GM10266 (cell line): ENCODE measurements at regions not wholly inside any gene's neighbourhood (a gene's known extent, or its start where the extent isn't known, plus 50 kb on each side); places are given as distances from the start of the nearest gene placed in this dataset.
A peak's percentile ranks its signal among the peaks of the same experiment; 100 is the strongest.

Experiments
- DNase-seq: peaks from one replicate; pipeline ENCODE4 v3.0.0; 2012; ENCODE audit errors: extremely low spot score
- TF ChIP-seq, protein P1 (sequence below): IDR thresholded peaks from 2 replicates; pipeline ENCODE4 v1.5.1; 2012; ENCODE audit warnings: mild to moderate bottlenecking, low read depth; ENCODE audit not compliant: control insufficient read depth, insufficient read depth; ENCODE audit errors: missing control alignments

DNA sequence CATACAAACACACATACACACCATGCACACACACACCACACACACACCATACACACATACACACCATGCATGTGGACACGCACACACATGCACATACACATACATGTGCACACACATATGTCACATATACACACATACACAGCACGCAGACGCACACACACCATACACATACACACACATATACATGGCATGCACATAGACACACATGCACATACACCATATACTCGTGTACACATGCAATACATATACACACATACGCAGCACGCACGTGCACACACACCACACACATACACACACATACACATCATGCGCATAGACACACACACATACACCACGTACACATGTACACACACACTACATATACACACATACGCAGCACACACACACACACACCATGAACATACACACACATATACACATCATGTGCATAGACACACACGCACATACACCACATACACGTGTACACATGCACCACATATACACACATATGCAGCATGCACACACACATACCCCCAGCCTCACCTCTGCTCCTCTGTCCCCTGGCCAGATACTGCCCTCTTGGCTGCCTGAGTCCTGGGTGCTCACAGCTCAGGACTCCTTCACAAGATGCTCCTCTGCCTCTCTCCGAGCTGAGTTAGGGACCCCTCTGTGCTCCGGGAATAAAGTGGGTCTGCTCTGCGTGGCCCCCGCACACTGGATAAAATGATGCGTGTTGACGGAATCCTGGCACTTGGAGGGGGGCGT, 70.9 kb upstream of the ARHGEF7 start:
- DNase-seq = no peak
- TF ChIP-seq, protein P1, sequence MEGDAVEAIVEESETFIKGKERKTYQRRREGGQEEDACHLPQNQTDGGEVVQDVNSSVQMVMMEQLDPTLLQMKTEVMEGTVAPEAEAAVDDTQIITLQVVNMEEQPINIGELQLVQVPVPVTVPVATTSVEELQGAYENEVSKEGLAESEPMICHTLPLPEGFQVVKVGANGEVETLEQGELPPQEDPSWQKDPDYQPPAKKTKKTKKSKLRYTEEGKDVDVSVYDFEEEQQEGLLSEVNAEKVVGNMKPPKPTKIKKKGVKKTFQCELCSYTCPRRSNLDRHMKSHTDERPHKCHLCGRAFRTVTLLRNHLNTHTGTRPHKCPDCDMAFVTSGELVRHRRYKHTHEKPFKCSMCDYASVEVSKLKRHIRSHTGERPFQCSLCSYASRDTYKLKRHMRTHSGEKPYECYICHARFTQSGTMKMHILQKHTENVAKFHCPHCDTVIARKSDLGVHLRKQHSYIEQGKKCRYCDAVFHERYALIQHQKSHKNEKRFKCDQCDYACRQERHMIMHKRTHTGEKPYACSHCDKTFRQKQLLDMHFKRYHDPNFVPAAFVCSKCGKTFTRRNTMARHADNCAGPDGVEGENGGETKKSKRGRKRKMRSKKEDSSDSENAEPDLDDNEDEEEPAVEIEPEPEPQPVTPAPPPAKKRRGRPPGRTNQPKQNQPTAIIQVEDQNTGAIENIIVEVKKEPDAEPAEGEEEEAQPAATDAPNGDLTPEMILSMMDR = no peak

GRCh38 chr13:111043575-111043982, 71.5 kb upstream of the ARHGEF7 start:
- peak; percentile 32 for DNase-seq
- TF ChIP-seq, protein P1 = no peak

DNA sequence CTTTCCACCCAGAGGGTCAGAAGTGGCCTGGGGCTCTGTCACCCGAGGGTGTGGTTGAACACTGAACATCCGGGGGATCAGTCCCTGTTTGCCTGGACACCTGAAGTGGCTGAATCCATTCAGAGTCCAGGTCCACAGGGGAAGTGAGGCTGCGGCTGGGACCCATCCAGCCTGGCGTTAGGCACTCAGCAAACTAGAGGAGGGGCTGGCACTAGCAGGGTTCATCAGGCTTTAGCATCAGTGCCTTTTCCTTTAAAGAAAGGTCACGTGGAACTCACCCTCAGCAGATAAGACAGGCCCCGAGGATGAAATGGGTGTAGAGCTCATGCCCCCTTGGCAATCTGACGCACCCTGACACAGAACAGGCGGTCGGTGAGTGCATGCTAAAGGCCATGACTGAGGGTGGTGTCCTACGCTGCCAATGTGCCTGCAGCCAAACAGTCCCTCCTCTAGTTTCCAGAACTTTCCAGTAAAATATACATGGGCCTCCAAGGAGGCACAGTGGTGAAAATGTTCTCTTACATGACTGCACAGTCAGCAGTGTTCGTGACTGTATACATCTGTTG, 72.4 kb upstream of the ARHGEF7 start:
- TF ChIP-seq, protein P1 = no peak
- DNase-seq = no peak

GRCh38 chr13:111040830-111041229, 74.3 kb upstream of the ARHGEF7 start:
- no peak for DNase-seq
- TF ChIP-seq, protein P1 = no peak

DNA sequence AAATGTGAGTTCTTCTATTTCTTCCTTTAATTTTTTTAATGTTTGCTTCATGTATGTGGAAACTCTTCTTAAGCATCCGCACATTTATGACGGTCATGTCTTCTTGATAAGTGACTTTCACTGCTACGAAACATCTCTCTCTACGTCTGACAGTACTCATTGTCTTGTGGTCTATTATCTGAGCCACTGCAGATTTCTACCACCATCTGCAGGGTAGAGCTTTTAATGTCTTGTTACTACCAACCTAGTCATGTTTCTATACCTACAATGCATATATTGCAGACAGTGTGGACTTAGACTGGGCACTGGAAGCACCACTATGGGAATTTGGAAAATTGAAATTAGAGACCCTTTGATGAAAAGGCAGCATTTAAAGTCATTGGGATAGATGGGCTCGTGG, 75.4 kb upstream of the ARHGEF7 start:
- TF ChIP-seq, protein P1 = no peak

DNA sequence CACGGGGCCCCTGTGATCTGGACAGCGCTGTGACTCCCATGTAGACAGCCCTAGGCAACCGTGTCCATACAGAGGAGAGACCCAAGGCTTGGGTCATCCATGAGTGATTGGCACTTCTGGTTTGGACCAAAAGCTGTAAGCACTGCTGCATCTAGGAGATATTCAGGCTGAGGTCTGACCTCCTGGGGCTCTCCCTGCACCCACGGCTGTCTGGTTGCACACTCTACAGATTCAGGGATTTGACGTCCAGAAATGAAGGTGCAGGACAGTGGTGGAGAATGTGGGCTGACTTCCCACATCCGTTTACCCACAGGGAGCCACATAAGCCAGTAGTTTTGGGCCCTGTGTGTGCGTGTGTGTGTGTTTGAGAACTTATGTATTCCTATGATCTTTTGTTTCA, 76.2 kb upstream of the ARHGEF7 start:
- TF ChIP-seq, protein P1 = no peak

More for the DNA sequence above, 75.4 kb upstream of the ARHGEF7 start:
- no peak for DNase-seq

DNA sequence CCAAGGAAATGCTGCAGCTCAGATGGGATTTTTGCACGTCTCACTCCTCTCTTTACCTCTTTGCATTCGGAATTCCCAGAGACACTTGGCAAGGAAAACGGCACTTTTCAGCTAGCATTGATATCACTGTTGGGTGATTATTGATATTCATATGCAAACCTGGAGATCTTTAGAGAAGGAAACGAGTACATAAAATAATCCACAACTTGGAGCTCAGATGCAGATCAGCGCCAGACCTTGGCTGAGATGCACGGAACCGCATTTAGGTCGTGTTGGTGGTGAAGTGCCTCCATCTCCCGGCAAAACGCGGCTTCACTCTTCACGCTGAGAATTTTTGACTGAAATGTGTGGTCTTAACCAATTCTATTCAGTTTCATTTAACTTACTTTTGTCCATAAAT, 77.2 kb upstream of the ARHGEF7 start:
- DNase-seq = no peak
- TF ChIP-seq, protein P1 = no peak

More for the DNA sequence above, 76.2 kb upstream of the ARHGEF7 start:
- DNase-seq = no peak
